Left lobe of liver (tissue), 2 donors: ENCODE measurements at regions not wholly inside any gene's neighbourhood (a gene's known extent, or its start where the extent isn't known, plus 50 kb on each side); places are given as distances from the start of the nearest gene placed in this dataset.
A peak's percentile ranks its signal among the peaks of the same experiment; 100 is the strongest.
"Not testable (repeated sequence)": the region's sequence is repeated elsewhere in the genome, so short reads cannot be mapped to it uniquely, and the experiment has no call there.

Experiments used
- ATAC-seq: fragments of 200-7000 bp; cut with Tn5 transposase; one replicate; pipeline ENCODE4 v1.9.1; 2020; ENCODE audit warnings: mild to moderate bottlenecking, moderate library complexity
- DNase-seq: peaks from one replicate; pipeline ENCODE4 v3.0.0-alpha.2; 2020; ENCODE audit warnings: low spot score
- donor health status: DM: no; HTN: no; CAD: no; lungs with moderate emphysema.
- donor health status: DM: no; HTN: yes; CAD: no.

GRCh38 chr10:23927576-23928325 lies 281.2 kb upstream of the KIAA1217 start:
- DNase-seq (no peak), ATAC-seq (no peak)

GRCh38 chr10:23934023-23934422 lies 274.9 kb upstream of the KIAA1217 start:
- DNase-seq, ATAC-seq: not testable (repeated sequence)

- DNase-seq, result no peak
- no peak for ATAC-seq
These were observed 263.1 kb upstream of the KIAA1217 start for GRCh38 chr10:23945845-23946244.

GRCh38 chr10:23951841-23952240 lies 257.1 kb upstream of the KIAA1217 start:
- ATAC-seq (no peak), DNase-seq (no peak)

- ATAC-seq (no peak), DNase-seq (no peak)
These were observed 253.3 kb upstream of the KIAA1217 start for GRCh38 chr10:23955456-23956225.

GRCh38 chr10:23965123-23965522 lies 243.8 kb upstream of the KIAA1217 start:
- ATAC-seq (no peak), DNase-seq (no peak)

GRCh38 chr10:23965880-23966279 lies 243.1 kb upstream of the KIAA1217 start:
- DNase-seq (no peak), ATAC-seq (no peak)

GRCh38 chr10:23966504-23967051 lies 242.4 kb upstream of the KIAA1217 start:
- ATAC-seq (no peak), DNase-seq (no peak)

GRCh38 chr10:23968301-23968700 lies 240.6 kb upstream of the KIAA1217 start:
- no peak for ATAC-seq
- no peak for DNase-seq

- DNase-seq (no peak), ATAC-seq (no peak)
These were observed 234.1 kb upstream of the KIAA1217 start for GRCh38 chr10:23974746-23975272.

- ATAC-seq (no peak), DNase-seq (no peak)
These were observed 233.5 kb upstream of the KIAA1217 start for GRCh38 chr10:23975431-23975830.

GRCh38 chr10:23976275-23976674 lies 232.7 kb upstream of the KIAA1217 start:
- ATAC-seq (no peak), DNase-seq (no peak)

- ATAC-seq (no peak), DNase-seq (no peak)
These were observed 230.6 kb upstream of the KIAA1217 start for GRCh38 chr10:23978317-23978716.

GRCh38 chr10:23980094-23980493 lies 228.8 kb upstream of the KIAA1217 start:
- DNase-seq, result no peak
- no peak for ATAC-seq

GRCh38 chr10:23981520-23982309 lies 227.2 kb upstream of the KIAA1217 start:
- ATAC-seq, result no peak
- DNase-seq, result no peak

- not testable (repeated sequence) for ATAC-seq, DNase-seq
These were observed 224.5 kb upstream of the KIAA1217 start for GRCh38 chr10:23984405-23984804.

- DNase-seq, result no peak
These were observed 220.9 kb upstream of the KIAA1217 start for GRCh38 chr10:23988006-23988405.

GRCh38 chr10:23994459-23995046 lies 214.4 kb upstream of the KIAA1217 start:
- ATAC-seq (peak; percentile 94), DNase-seq (peak; percentile 54)

More at GRCh38 chr10:23988006-23988405, 220.9 kb upstream of the KIAA1217 start:
- ATAC-seq, result no peak

- DNase-seq (no peak), ATAC-seq (no peak)
These were observed 209.5 kb upstream of the KIAA1217 start for GRCh38 chr10:23999445-23999844.

- DNase-seq, result no peak
- ATAC-seq, result no peak
These were observed 208.6 kb upstream of the KIAA1217 start for GRCh38 chr10:24000271-24000813.
